ENCODE measurements at regions not wholly inside any gene's neighbourhood (a gene's known extent, or its start where the extent isn't known, plus 50 kb on each side); places are given as distances from the start of the nearest gene placed in this dataset.

DNA sequence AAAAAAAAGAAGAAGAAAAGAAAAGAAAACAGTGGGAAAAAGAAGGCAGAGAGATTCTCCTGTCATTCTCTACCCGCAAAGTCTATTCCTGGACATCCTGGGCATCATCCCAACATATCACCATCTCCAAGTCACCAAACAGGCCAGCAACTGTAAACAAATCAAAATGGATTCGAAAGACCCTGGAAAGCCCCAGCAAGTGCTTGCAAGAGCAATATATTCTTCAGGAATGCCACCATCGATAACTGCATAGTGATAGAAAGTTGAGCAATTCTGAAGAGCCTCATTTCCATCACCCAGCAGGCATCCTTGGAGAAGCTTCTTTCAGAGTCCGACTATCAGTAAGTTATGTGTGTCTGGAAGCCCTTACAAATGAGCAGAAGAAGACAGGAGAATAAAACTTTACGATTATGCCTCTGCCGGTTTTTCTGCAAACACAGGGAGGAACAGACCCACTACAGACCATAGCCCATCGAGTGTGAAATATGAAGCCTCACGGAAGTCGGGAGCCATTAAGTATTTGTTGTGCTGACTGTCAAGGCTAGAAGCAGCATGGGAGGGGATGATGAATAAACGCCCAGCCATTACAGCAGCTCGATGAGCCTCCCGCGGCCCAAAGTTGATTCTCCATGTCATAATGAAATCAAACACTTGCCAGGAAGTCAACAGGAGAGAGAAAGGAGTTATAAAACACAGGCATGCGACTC, 64.5 kb upstream of the SEC14L1 start:
- Histone ChIP-seq H3K27me3 (peaks cover 0 to 5% (median 0%) of the 10 kb centered on the region in 4 donors), H3K4me1 (no peaks in the 10 kb centered on the region), H3K4me3 (no peak overlapping the region), H3K9me3 (no peaks in the 10 kb centered on the region), H3K27ac (no peak overlapping the region), H3K36me3 (no peaks in the 10 kb centered on the region)
- ATAC-seq (no peak), DNase-seq (no peak), FAIRE-seq (no peak)
- TF ChIP-seq, protein P1, sequence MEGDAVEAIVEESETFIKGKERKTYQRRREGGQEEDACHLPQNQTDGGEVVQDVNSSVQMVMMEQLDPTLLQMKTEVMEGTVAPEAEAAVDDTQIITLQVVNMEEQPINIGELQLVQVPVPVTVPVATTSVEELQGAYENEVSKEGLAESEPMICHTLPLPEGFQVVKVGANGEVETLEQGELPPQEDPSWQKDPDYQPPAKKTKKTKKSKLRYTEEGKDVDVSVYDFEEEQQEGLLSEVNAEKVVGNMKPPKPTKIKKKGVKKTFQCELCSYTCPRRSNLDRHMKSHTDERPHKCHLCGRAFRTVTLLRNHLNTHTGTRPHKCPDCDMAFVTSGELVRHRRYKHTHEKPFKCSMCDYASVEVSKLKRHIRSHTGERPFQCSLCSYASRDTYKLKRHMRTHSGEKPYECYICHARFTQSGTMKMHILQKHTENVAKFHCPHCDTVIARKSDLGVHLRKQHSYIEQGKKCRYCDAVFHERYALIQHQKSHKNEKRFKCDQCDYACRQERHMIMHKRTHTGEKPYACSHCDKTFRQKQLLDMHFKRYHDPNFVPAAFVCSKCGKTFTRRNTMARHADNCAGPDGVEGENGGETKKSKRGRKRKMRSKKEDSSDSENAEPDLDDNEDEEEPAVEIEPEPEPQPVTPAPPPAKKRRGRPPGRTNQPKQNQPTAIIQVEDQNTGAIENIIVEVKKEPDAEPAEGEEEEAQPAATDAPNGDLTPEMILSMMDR (IDR thresholded peaks at IDR 0.05): no peak
- WGBS, 2 donors: 16 to 17% methylated on average over 14 of the region's 14 CpGs
- intact Hi-C loops (cut with DNase I): loop anchor here in 1 of 3 donors (10.0 kb wide), 1 partner anchor 169 kb away; no protein-coding TSS in a partner anchor

DNA sequence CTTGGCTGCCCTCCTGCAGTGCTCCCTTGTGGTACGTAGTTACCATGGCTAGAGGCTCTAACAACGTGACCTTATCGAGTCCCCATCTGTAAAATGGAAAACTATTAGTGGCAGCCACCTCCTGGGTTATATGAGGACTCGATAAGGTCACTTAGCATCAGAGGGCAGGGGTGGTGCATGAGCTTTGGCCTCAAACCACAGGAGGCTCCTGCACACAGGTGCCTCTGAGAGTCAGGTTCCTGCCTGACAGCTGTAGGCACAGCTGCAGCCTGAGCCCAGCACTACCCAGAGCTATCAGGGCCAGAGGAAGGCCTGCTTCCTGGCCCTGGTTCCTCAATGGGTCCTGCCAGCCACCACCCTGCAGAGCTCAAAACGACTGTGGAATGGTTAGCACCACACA, 57.2 kb upstream of the SEC14L1 start:
- intact Hi-C loops (cut with DNase I): no loop called here
- Histone ChIP-seq H3K27ac (no peak overlapping the region), H3K4me3 (no peak overlapping the region), H3K4me1 (peaks cover 0 to 5% (median 0%) of the 10 kb centered on the region in 3 donors), H3K9me3 (no peaks in the 10 kb centered on the region), H3K27me3 (no peaks in the 10 kb centered on the region), H3K36me3 (no peaks in the 10 kb centered on the region)
- 61 to 73% methylated on average over 5 of the region's 5 CpGs for WGBS, 2 donors
- no peak for DNase-seq
- no peak for FAIRE-seq
- TF ChIP-seq, protein P1 (IDR thresholded peaks at IDR 0.05): no peak
- no peak for ATAC-seq

DNA sequence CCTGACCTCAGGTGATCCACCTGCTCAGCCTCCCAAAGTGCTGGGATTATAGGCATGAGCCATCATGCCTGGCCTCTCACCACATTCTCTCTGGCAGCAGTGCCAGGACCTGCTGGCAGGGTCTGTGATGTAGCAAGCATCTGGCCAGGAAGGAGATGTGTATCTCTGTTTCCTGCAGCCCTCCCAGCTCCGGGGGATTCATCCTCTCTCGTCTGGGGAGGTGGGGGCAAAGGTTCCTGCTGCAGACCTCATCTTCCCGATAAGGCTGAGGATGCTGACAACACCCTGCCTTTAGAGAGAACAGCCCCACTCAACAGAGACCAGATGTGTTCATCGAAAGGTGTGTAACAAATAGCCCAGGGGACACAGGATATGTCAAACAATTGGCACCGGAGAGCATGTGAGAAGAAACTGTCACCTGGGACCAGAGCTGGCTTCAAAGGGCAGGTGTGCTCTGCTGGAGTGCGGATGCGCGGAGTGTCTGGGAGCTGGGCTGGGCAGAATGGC, 54.8 kb upstream of the SEC14L1 start:
- TF ChIP-seq, protein P1 (IDR thresholded peaks at IDR 0.05): no peak
- no peaks in the 10 kb centered on the region for H3K9me3 ChIP-seq
- no peak overlapping the region for H3K4me3 ChIP-seq
- ATAC-seq: no peak
- DNase-seq: peak in 1 of 6 donors; percentile 32
- H3K27me3 ChIP-seq: no peaks in the 10 kb centered on the region
- WGBS, 2 donors: 43 to 47% methylated on average over 8 of the region's 8 CpGs
- no peaks in the 10 kb centered on the region for H3K36me3 ChIP-seq
- peaks cover 0 to 20% (median 11%) of the 10 kb centered on the region in 3 donors for H3K4me1 ChIP-seq
- intact Hi-C loops (cut with DNase I): loop anchor here in 1 of 3 donors (2.0 kb wide), 1 partner anchor 161 kb away; no protein-coding TSS in a partner anchor
- FAIRE-seq: no peak
- H3K27ac ChIP-seq: no peak overlapping the region

DNA sequence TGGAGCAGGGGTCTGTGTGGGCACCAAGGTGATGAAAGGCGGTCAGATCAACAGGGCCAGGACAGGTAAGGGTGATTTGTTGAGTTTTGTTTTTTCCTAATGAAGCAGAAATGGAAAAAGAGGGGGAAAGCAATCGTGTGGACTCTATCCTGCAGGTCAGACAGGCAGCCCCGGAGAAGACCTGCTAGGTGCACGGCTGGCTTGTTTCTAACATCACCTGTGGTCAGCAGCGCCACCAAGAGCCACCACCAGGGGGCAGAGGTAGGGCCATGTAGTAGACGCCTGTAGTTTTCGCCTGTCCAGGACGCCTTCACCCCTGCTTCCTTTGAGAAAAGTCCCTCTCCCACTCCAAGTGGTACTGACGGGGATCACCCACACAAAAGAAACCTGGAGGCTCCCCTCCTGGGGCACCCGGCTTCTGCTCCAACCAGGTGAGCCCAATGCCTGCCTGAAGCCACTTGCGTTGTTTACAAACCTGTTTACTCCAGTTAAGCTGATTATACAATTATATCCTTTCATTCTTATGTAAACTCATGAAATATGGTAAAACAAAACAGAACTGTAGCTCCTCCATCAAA, 54.2 kb upstream of the SEC14L1 start:
- no peaks in the 10 kb centered on the region for H3K27me3 ChIP-seq
- TF ChIP-seq, protein P1 (IDR thresholded peaks at IDR 0.05): peak; percentile 83 to 88 (median 86)
- FAIRE-seq (no peak), DNase-seq (peak; percentile 80 to 99 (median 92)), ATAC-seq (peak; percentile 69 to 83 (median 78))
- no peaks in the 10 kb centered on the region for H3K36me3 ChIP-seq
- H3K9me3 ChIP-seq: no peaks in the 10 kb centered on the region
- H3K4me1 ChIP-seq: peaks cover 0 to 20% (median 11%) of the 10 kb centered on the region in 3 donors
- 15 to 17% methylated on average over 11 of the region's 11 CpGs for WGBS, 2 donors
- no peak overlapping the region for H3K27ac ChIP-seq
- intact Hi-C loops (cut with DNase I): loop anchor here in 1 of 3 donors (2.0 kb wide), 1 partner anchor 160 kb away; no protein-coding TSS in a partner anchor
- no peak overlapping the region for H3K4me3 ChIP-seq
